ENCODE measurements at regions not wholly inside any gene's neighbourhood (a gene's known extent, or its start where the extent isn't known, plus 50 kb on each side); places are given as distances from the start of the nearest gene placed in this dataset.

DNA sequence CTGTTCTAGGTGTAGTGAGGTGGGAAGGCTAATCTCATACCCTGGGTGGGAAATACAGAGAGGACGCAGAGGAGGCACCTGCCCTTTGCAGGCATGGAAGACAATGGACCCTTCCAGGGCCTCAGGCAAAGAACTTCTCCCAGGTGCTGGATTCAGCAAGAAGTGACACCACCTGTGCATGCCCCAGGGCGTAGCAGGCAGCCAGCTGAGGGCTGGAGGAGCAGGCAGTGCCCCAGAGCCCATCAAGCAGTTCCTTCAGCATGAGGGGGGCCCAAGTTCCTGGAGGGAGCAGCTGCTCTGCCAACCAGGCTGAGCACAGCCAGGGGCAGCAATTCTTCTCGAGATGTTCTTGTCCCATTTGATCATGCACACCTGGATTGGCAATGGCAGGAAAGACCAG lies 170.3 kb upstream of the PDE10A start:
- TF ChIP-seq, protein P1, sequence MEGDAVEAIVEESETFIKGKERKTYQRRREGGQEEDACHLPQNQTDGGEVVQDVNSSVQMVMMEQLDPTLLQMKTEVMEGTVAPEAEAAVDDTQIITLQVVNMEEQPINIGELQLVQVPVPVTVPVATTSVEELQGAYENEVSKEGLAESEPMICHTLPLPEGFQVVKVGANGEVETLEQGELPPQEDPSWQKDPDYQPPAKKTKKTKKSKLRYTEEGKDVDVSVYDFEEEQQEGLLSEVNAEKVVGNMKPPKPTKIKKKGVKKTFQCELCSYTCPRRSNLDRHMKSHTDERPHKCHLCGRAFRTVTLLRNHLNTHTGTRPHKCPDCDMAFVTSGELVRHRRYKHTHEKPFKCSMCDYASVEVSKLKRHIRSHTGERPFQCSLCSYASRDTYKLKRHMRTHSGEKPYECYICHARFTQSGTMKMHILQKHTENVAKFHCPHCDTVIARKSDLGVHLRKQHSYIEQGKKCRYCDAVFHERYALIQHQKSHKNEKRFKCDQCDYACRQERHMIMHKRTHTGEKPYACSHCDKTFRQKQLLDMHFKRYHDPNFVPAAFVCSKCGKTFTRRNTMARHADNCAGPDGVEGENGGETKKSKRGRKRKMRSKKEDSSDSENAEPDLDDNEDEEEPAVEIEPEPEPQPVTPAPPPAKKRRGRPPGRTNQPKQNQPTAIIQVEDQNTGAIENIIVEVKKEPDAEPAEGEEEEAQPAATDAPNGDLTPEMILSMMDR (conservative IDR thresholded peaks at IDR 0.05; ENCODE audit: low read depth, low read length) = no peak
- TF ChIP-seq EZH2phosphoT487 (IDR thresholded peaks at IDR 0.05; ENCODE audit: borderline replicate concordance, low read length) = no peak
